AG09309 (cell line): ENCODE measurements at regions not wholly inside any gene's neighbourhood (a gene's known extent, or its start where the extent isn't known, plus 50 kb on each side); places are given as distances from the start of the nearest gene placed in this dataset.
"Not testable (repeated sequence)": the region's sequence is repeated elsewhere in the genome, so short reads cannot be mapped to it uniquely, and the experiment has no call there.

Source experiments
- DNase-seq: peaks from one replicate; pipeline ENCODE4 v3.0.0-alpha.2; 2010; ENCODE audit warnings: low read depth
- H3K4me3 ChIP-seq: 2 replicates; pipeline ENCODE4 v1.5.1; 2011; ENCODE audit warnings: mild to moderate bottlenecking, low read depth, low read length, moderate library complexity; ENCODE audit not compliant: control insufficient read depth
- TF ChIP-seq, protein P1 (sequence below): IDR thresholded peaks from 2 replicates; pipeline ENCODE4 v1.5.1; 2011; ENCODE audit warnings: mild to moderate bottlenecking, low read depth, low read length, inconsistent platforms; ENCODE audit not compliant: insufficient read depth, control insufficient read depth; ENCODE audit errors: missing control alignments

GRCh38 chr11:126149759-126150625, 61.5 kb downstream of the RPUSD4 start:
- DNase-seq = no peak
- no peak overlapping the region for H3K4me3 ChIP-seq
- TF ChIP-seq, protein P1, sequence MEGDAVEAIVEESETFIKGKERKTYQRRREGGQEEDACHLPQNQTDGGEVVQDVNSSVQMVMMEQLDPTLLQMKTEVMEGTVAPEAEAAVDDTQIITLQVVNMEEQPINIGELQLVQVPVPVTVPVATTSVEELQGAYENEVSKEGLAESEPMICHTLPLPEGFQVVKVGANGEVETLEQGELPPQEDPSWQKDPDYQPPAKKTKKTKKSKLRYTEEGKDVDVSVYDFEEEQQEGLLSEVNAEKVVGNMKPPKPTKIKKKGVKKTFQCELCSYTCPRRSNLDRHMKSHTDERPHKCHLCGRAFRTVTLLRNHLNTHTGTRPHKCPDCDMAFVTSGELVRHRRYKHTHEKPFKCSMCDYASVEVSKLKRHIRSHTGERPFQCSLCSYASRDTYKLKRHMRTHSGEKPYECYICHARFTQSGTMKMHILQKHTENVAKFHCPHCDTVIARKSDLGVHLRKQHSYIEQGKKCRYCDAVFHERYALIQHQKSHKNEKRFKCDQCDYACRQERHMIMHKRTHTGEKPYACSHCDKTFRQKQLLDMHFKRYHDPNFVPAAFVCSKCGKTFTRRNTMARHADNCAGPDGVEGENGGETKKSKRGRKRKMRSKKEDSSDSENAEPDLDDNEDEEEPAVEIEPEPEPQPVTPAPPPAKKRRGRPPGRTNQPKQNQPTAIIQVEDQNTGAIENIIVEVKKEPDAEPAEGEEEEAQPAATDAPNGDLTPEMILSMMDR = no peak

DNA sequence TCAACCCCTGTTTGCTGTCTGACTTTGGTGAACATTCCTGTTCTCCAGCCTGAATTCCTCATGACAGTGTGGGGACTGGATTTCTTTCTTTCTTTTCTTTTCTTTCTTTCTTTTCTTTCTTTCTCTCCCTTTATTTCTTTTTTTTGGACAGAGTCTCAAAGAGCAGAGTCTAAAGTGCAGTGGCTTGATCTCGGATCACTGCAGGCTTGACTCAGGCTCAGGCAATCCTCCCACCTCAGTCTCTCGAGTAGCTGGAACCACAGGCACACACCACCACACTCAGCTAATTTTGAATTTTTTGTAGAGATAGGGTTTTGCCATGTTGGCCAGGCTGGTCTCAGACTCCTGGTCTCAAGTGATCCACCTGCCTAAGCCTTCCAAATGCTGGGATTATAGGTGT, 63.1 kb downstream of the RPUSD4 start:
- TF ChIP-seq, protein P1 = no peak
- H3K4me3 ChIP-seq = no peak overlapping the region
- no peak for DNase-seq

DNA sequence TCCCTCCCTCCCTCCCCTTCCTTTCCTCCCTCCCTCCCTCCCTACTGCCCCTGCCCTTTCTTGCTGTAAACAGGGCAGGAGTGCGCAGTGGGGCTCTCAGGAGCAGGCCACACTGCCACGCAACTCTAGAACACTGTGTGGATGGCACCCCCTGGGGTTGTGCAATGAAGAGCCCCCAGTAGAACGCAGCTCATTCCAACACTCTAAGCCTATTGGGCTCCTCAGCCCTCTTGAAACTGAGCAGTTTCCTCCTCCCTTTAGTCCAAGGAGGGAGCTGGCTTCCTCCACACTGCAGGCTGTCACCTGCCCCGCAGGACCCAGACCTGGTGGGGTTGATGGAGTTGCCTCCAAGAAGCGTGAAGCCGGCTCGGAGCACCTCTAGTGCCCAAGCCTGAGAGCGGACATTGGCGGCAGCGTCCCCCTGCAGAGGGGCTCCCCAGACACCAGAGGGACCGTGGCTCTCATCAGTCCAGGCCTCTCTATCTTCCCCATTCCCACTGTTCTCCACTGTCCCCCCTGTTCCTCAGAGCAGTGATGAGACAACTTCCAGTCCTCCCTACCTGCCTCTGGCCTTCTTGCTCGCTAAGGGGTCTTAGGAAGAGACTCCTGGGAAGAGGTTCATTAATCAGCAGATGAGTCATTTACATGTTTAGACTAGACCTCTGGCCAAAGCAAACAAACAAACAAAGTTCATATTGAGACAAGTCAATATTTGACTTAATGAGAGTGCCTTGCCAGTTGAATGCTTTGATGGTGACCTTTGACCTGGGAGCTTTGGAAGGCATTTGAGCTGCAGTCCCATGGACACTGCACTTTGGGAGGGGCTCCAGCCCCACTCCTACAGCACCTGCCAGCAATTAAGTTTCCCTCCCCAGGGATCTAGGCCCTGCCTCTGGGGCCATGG, 64.0 kb downstream of the RPUSD4 start:
- DNase-seq = no peak
- H3K4me3 ChIP-seq = no peak overlapping the region
- TF ChIP-seq, protein P1 = no peak

GRCh38 chr11:126146454-126147192, 64.8 kb downstream of the RPUSD4 start:
- H3K4me3 ChIP-seq = no peak overlapping the region
- DNase-seq = no peak
- TF ChIP-seq, protein P1 = no peak

GRCh38 chr11:126145954-126146353, 65.5 kb downstream of the RPUSD4 start:
- TF ChIP-seq, protein P1 = no peak
- H3K4me3 ChIP-seq = no peak overlapping the region
- DNase-seq = no peak

- DNase-seq, H3K4me3 ChIP-seq: not testable (repeated sequence)
These were observed 68.0 kb downstream of the RPUSD4 start for GRCh38 chr11:126143491-126143890.
